G401 (cell line): ENCODE measurements at regions not wholly inside any gene's neighbourhood (a gene's known extent, or its start where the extent isn't known, plus 50 kb on each side); places are given as distances from the start of the nearest gene placed in this dataset.

ENCODE experiments used
- DNase-seq: peaks from one replicate; pipeline ENCODE4 v3.0.0-alpha.2; 2015; ENCODE audit warnings: low spot score
- in situ Hi-C: cut with HindIII; loops from 2 replicates; pipeline ENCODE4 v1.10.0; 2016; ENCODE audit warnings: low sequenced_read_pairs, mixed read lengths

GRCh38 chr10:107689323-107689722, 524.8 kb upstream of the SORCS1 start:
- in situ Hi-C loops: no loop called here
- no peak for DNase-seq

- DNase-seq: no peak
- in situ Hi-C loops: no loop called here
These were observed 523.2 kb upstream of the SORCS1 start for GRCh38 chr10:107687701-107688100.

- no peak for DNase-seq
- in situ Hi-C loops: no loop called here
These were observed 521.6 kb upstream of the SORCS1 start for GRCh38 chr10:107686095-107686494.

GRCh38 chr10:107671960-107672359, 507.5 kb upstream of the SORCS1 start:
- no peak for DNase-seq
- in situ Hi-C loops: no loop called here

GRCh38 chr10:107666214-107666613, 501.7 kb upstream of the SORCS1 start:
- in situ Hi-C loops: no loop called here
- DNase-seq: no peak

- DNase-seq: no peak
- in situ Hi-C loops: no loop called here
These were observed 501.0 kb upstream of the SORCS1 start for GRCh38 chr10:107665459-107665858.

GRCh38 chr10:107657851-107658250, 493.3 kb upstream of the SORCS1 start:
- no peak for DNase-seq
- in situ Hi-C loops: no loop called here

GRCh38 chr10:107656932-107657331, 492.4 kb upstream of the SORCS1 start:
- in situ Hi-C loops: no loop called here
- DNase-seq: no peak

GRCh38 chr10:107653832-107654287, 489.4 kb upstream of the SORCS1 start:
- DNase-seq: no peak
- in situ Hi-C loops: no loop called here

GRCh38 chr10:107650939-107651338, 486.4 kb upstream of the SORCS1 start:
- in situ Hi-C loops: no loop called here
- DNase-seq: no peak

- no peak for DNase-seq
These were observed 484.7 kb upstream of the SORCS1 start for GRCh38 chr10:107649249-107649648.

GRCh38 chr10:107647462-107647861, 483.0 kb upstream of the SORCS1 start:
- no peak for DNase-seq
- in situ Hi-C loops: no loop called here

More at GRCh38 chr10:107649249-107649648, 484.7 kb upstream of the SORCS1 start:
- in situ Hi-C loops: no loop called here

- no peak for DNase-seq
- in situ Hi-C loops: no loop called here
These were observed 467.4 kb upstream of the SORCS1 start for GRCh38 chr10:107631876-107632275.

- in situ Hi-C loops: no loop called here
- DNase-seq: no peak
These were observed 462.4 kb upstream of the SORCS1 start for GRCh38 chr10:107626862-107627261.

GRCh38 chr10:107623292-107623691, 458.8 kb upstream of the SORCS1 start:
- in situ Hi-C loops: no loop called here
- DNase-seq: no peak

- in situ Hi-C loops: no loop called here
- no peak for DNase-seq
These were observed 454.6 kb upstream of the SORCS1 start for GRCh38 chr10:107619139-107619538.

- in situ Hi-C loops: no loop called here
- DNase-seq: no peak
These were observed 454.0 kb upstream of the SORCS1 start for GRCh38 chr10:107618504-107618994.

- DNase-seq: no peak
- in situ Hi-C loops: no loop called here
These were observed 452.2 kb upstream of the SORCS1 start for GRCh38 chr10:107616463-107617410.

- in situ Hi-C loops: no loop called here
- DNase-seq: no peak
These were observed 451.5 kb upstream of the SORCS1 start for GRCh38 chr10:107616031-107616430.

- in situ Hi-C loops: no loop called here
- no peak for DNase-seq
These were observed 450.6 kb upstream of the SORCS1 start for GRCh38 chr10:107614939-107615685.
